ENCODE measurements at regions not wholly inside any gene's neighbourhood (a gene's known extent, or its start where the extent isn't known, plus 50 kb on each side); places are given as distances from the start of the nearest gene placed in this dataset.

DNA sequence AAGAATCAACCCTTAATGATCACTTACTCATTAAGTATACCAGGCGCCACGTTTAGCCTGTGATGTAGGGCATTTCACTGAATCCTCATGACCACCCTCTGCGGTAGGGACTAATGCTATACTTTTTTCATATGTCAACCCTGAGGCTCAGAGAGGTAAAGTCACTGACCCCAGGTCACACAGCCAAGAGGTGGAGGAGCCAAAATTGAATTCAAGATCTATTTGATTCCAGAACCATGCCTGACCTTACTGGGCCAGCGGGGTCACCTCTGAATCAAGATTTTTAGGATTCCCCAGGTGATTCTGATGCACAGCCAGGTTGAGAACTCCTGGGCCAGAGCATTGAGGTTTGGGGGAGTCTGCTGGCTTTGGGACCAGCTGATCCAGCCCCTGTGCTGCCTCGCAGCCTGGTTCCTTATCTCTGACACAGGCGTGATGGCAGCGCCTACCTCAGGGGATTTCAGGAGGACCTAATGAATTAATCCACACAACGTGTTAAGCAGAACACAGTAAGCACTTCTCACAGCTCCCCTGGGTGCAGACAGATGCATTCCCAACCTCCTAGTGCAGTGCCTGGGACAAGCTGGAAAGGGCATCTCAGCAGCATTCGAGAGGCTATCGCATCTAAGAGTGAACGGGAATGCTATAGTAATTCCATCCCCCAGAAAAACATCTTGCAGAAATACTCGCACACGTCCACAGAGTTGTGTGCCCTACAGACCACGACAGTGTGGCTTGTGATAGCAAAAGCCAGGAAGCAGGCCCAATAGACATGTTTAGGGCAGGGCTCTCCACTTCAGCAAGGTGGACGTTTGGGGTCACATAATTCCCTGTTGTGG lies 101.4 kb upstream of the PTPN1 start:
- H3K27me3 Mint-ChIP-seq (ENCODE audit: low read depth in 3 of 3): peaks cover 6 to 13% (median 11%) of the 10 kb centered on the region in 3 donors
- peak overlapping the region in 1 of 6 donors; percentile 18 for H3K27ac Mint-ChIP-seq
- no peak for DNase-seq
- peaks cover 0 to 4% (median 0%) of the 10 kb centered on the region in 6 donors for H3K9me3 Mint-ChIP-seq
- peaks cover 2 to 6% of the 10 kb centered on the region in 2 donors for H3K4me1 Mint-ChIP-seq
- H3K4me3 Mint-ChIP-seq: no peak overlapping the region
- H3K36me3 Mint-ChIP-seq: peaks cover 0 to 3% (median 3%) of the 10 kb centered on the region in 3 donors

- H3K27ac Mint-ChIP-seq: no peak overlapping the region
- DNase-seq: no peak
- peaks cover 0 to 3% (median 0%) of the 10 kb centered on the region in 6 donors for H3K9me3 Mint-ChIP-seq
- H3K27me3 Mint-ChIP-seq (ENCODE audit: low read depth in 3 of 3): peaks cover 3 to 10% (median 7%) of the 10 kb centered on the region in 3 donors
- H3K36me3 Mint-ChIP-seq: peaks cover 0 to 3% (median 3%) of the 10 kb centered on the region in 3 donors
- no peak overlapping the region for H3K4me3 Mint-ChIP-seq
- no peaks in the 10 kb centered on the region for H3K4me1 Mint-ChIP-seq
Observed at GRCh38 chr20:50409495-50409894, 100.7 kb upstream of the PTPN1 start.

GRCh38 chr20:50410343-50410742 lies 99.8 kb upstream of the PTPN1 start:
- Mint-ChIP-seq H3K4me3 (no peak overlapping the region), H3K4me1 (no peaks in the 10 kb centered on the region), H3K27me3 (ENCODE audit: low read depth in 3 of 3) (peaks cover 3 to 13% (median 7%) of the 10 kb centered on the region in 3 donors), H3K27ac (no peak overlapping the region), H3K9me3 (peaks cover 0 to 3% (median 0%) of the 10 kb centered on the region in 6 donors), H3K36me3 (peaks cover 0 to 3% (median 3%) of the 10 kb centered on the region in 3 donors)
- DNase-seq: no peak

GRCh38 chr20:50412069-50412468 lies 98.1 kb upstream of the PTPN1 start:
- Mint-ChIP-seq H3K4me3 (no peak overlapping the region), H3K4me1 (no peaks in the 10 kb centered on the region), H3K27me3 (ENCODE audit: low read depth in 3 of 3) (peaks cover 3 to 13% (median 7%) of the 10 kb centered on the region in 3 donors), H3K27ac (no peak overlapping the region), H3K36me3 (peaks cover 0 to 3% (median 3%) of the 10 kb centered on the region in 3 donors), H3K9me3 (peaks cover 0 to 3% (median 0%) of the 10 kb centered on the region in 6 donors)
- no peak for DNase-seq

- Mint-ChIP-seq H3K36me3 (peaks cover 0 to 3% (median 3%) of the 10 kb centered on the region in 3 donors), H3K4me3 (no peak overlapping the region), H3K27me3 (ENCODE audit: low read depth in 3 of 3) (peaks cover 3 to 13% (median 7%) of the 10 kb centered on the region in 3 donors), H3K4me1 (no peaks in the 10 kb centered on the region), H3K9me3 (peaks cover 0 to 3% (median 0%) of the 10 kb centered on the region in 6 donors), H3K27ac (no peak overlapping the region)
- DNase-seq: no peak
Observed at GRCh38 chr20:50412499-50412898, 97.7 kb upstream of the PTPN1 start.

- no peak for DNase-seq
- H3K27ac Mint-ChIP-seq: peak overlapping the region in 1 of 6 donors; percentile 26
Observed at GRCh38 chr20:50413088-50413500, 97.1 kb upstream of the PTPN1 start.

GRCh38 chr20:50415021-50415515 lies 95.1 kb upstream of the PTPN1 start:
- Mint-ChIP-seq H3K36me3 (peaks cover 0 to 13% (median 7%) of the 10 kb centered on the region in 3 donors), H3K27me3 (ENCODE audit: low read depth in 3 of 3) (peaks cover 6 to 11% (median 7%) of the 10 kb centered on the region in 3 donors), H3K9me3 (peaks cover 0 to 4% (median 1%) of the 10 kb centered on the region in 6 donors), H3K27ac (no peak overlapping the region), H3K4me1 (no peaks in the 10 kb centered on the region), H3K4me3 (no peak overlapping the region)
- no peak for DNase-seq

More at GRCh38 chr20:50413088-50413500, 97.1 kb upstream of the PTPN1 start:
- Mint-ChIP-seq H3K4me3 (no peak overlapping the region), H3K27me3 (ENCODE audit: low read depth in 3 of 3) (peaks cover 3 to 10% (median 7%) of the 10 kb centered on the region in 3 donors), H3K4me1 (no peaks in the 10 kb centered on the region), H3K36me3 (peaks cover 0 to 7% (median 3%) of the 10 kb centered on the region in 3 donors), H3K9me3 (peaks cover 0 to 3% (median 0%) of the 10 kb centered on the region in 6 donors)

DNA sequence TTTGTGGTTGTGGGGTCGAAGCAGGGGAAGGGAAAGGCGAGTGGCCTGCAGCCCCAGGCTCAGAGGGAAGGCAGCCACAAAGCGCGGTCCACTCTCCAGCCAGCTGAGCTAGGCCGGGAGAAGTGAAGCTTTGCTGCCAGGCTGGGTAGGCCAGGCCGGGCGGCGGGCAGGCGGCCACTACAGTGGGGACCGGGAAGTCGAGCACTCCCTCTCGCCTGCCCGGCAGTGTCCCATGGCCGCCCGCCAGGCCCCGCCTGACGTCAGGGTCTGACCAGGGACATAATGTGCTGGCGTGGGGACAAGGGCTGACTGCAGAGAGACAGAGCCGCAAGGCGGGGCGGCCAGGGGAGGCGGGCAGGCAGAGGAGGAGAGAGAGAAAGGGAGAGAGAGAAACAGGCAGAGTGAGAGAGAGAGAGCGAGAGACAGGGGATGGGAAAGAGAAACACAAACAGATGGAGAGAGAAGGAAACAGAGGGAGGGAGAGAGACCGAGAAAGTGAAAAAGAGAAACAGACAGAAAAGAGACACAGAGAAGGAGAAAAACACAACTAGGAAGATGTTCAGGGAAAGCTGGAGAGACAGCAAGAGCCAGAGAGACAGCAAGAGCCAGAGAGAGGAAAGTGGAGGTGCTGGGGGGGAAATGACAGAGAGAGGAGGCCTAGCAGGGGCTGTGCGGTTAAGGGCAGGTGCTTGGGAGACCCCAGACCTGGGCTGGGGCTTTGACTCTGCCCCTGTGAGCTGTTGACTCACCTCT lies 94.5 kb upstream of the PTPN1 start:
- DNase-seq: no peak
- no peaks in the 10 kb centered on the region for H3K4me1 Mint-ChIP-seq
- H3K36me3 Mint-ChIP-seq: peaks cover 0 to 13% (median 7%) of the 10 kb centered on the region in 3 donors
- peak overlapping the region in 2 of 6 donors; percentile 66 to 77 for H3K27ac Mint-ChIP-seq
- no peak overlapping the region for H3K4me3 Mint-ChIP-seq
- H3K27me3 Mint-ChIP-seq (ENCODE audit: low read depth in 3 of 3): peaks cover 6 to 11% (median 7%) of the 10 kb centered on the region in 3 donors
- peaks cover 0 to 4% (median 1%) of the 10 kb centered on the region in 6 donors for H3K9me3 Mint-ChIP-seq

- Mint-ChIP-seq H3K27me3 (ENCODE audit: low read depth in 3 of 3) (peaks cover 4 to 11% (median 7%) of the 10 kb centered on the region in 3 donors), H3K9me3 (peaks cover 0 to 4% (median 1%) of the 10 kb centered on the region in 6 donors), H3K4me3 (no peak overlapping the region), H3K36me3 (peaks cover 0 to 13% (median 7%) of the 10 kb centered on the region in 3 donors), H3K4me1 (no peaks in the 10 kb centered on the region), H3K27ac (peak overlapping the region in 2 of 6 donors; percentile 66 to 68)
- DNase-seq: no peak
Observed at GRCh38 chr20:50416269-50417022, 93.7 kb upstream of the PTPN1 start.

DNA sequence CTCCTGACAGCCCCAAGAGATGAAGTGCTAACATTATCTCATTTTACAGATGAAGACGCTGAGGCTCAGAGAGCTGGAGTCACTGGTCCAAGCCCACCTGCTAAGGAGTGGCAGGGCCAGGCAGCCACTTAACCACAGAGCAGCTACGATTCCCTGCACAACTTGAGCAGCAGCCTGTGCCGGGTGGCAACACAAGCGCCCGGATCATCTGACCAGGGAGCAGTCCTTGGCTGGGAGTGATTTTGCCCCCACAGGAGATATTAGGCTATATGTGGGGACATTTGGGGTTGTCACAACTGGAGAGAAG lies 93.2 kb upstream of the PTPN1 start:
- H3K9me3 Mint-ChIP-seq: peaks cover 0 to 4% (median 1%) of the 10 kb centered on the region in 6 donors
- no peak overlapping the region for H3K27ac Mint-ChIP-seq
- DNase-seq: no peak
- no peaks in the 10 kb centered on the region for H3K4me1 Mint-ChIP-seq
- no peak overlapping the region for H3K4me3 Mint-ChIP-seq
- peaks cover 0 to 10% (median 7%) of the 10 kb centered on the region in 3 donors for H3K36me3 Mint-ChIP-seq
- H3K27me3 Mint-ChIP-seq (ENCODE audit: low read depth in 3 of 3): peaks cover 3 to 11% (median 5%) of the 10 kb centered on the region in 3 donors

DNA sequence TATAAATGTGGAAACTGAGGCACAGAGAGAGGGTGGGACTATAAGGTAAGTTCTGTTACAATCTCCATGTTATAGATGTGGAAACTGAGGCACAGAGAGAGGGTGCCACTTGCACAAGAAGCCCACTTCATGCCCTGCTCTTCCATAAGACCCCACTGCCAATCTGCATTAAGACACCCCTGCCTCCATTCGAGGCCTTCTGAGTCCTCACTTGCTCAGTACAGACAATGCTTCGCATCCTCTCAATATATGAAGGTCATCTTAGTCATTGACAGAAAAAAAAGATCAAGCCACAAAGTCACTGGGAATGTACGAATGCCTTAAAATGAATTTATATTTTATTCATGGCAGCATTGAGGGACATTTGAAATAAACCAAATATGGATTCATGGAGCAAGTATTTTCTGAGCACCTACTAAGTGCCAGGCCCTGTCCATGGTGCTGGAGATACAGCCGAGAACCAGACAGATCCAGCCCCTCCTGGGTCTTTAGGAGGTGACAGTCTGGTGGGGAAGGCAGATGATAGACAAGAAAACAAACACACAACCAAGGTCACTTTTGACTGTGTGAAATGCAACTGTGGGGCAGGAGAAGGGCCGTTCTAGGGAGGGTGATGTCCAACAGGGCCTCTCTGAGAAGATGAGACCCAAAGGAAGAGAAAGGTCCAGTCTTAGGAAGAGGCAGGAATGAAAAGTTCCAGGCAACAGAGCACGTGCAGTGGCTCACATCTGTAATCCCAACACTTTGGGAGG lies 92.5 kb upstream of the PTPN1 start:
- peaks cover 3 to 10% (median 8%) of the 10 kb centered on the region in 3 donors for H3K27me3 Mint-ChIP-seq (ENCODE audit: low read depth in 3 of 3)
- peaks cover 0 to 4% (median 1%) of the 10 kb centered on the region in 6 donors for H3K9me3 Mint-ChIP-seq
- no peak overlapping the region for H3K4me3 Mint-ChIP-seq
- H3K36me3 Mint-ChIP-seq: peaks cover 0 to 12% (median 10%) of the 10 kb centered on the region in 3 donors
- H3K27ac Mint-ChIP-seq: peak overlapping the region in 2 of 6 donors; percentile 42 to 75
- no peak for DNase-seq
- no peaks in the 10 kb centered on the region for H3K4me1 Mint-ChIP-seq

GRCh38 chr20:50418890-50419642 lies 91.1 kb upstream of the PTPN1 start:
- H3K4me1 Mint-ChIP-seq: no peaks in the 10 kb centered on the region
- peaks cover 0 to 10% (median 9%) of the 10 kb centered on the region in 3 donors for H3K36me3 Mint-ChIP-seq
- peak overlapping the region in 2 of 6 donors; percentile 23 to 42 for H3K27ac Mint-ChIP-seq
- peaks cover 3 to 12% (median 5%) of the 10 kb centered on the region in 3 donors for H3K27me3 Mint-ChIP-seq (ENCODE audit: low read depth in 3 of 3)
- H3K9me3 Mint-ChIP-seq: peaks cover 0 to 4% (median 0%) of the 10 kb centered on the region in 6 donors
- no peak for DNase-seq
- no peak overlapping the region for H3K4me3 Mint-ChIP-seq

Measured in immature natural killer cell (primary cell).